ENCODE measurements at regions not wholly inside any gene's neighbourhood (a gene's known extent, or its start where the extent isn't known, plus 50 kb on each side); places are given as distances from the start of the nearest gene placed in this dataset.

DNA sequence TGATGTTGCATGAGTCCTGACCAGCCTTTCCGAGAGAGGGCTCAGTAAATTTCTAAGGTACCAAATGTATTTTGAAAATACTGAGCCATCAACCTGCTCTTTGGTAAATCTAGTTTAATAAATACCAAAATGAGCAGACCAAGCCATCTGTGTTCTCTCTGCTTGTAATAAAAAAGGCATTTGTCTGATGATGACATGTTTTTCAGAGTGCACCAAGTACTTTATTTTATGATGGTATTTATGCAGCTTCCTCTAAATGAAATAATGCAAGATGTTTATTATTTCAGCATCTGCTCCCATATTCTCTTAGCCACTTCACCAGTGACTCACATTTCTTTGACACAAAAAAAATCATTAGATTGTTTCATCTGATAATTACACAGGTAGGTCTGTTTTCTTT is 700.5 kb downstream of the TRIML1 start:
- DNase-seq (ENCODE audit: low spot score): no peak

GRCh38 chr4:188841523-188841922 is 702.3 kb downstream of the TRIML1 start:
- no peak for DNase-seq (ENCODE audit: low spot score)

- no peak for DNase-seq (ENCODE audit: low spot score)
Measured at GRCh38 chr4:188854436-188854835, 715.2 kb downstream of the TRIML1 start.

DNA sequence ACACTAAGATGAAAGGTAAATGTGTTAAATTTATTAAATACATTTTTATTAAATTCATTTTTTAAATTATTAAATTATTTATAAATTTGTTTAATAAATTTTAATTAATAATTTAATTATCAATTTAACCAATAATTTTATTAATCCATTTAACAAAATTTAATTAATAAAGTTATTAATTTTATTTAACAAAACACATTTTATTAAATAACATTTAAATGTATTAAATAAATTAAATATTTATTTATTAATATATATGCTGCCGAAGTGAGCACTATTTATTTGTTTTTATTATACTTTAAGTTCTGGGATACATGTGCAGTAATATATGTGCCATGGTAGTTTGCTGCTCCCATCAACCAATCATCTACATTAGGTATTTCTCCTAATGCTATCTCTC is 719.5 kb downstream of the TRIML1 start:
- no peak for DNase-seq (ENCODE audit: low spot score)

DNA sequence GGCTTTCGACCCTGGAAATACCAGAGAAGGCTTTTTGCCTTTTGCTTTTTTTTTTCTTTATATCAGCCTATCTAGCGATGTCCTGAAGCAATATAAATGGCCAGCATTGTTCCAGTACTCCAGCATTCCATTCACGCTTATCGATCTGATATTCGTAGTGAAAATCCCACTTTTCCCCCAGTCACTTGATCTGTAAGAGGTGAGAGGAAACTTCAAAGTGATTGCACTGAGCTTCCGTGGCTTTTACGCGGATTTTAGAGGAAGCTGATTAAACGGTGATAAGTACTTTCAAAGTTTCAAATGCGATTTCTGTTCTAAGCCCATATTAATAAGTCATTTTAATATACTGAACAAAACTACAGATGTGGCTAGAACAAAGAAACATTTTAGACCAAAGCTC is 725.5 kb downstream of the TRIML1 start:
- no peak for DNase-seq (ENCODE audit: low spot score)

DNA sequence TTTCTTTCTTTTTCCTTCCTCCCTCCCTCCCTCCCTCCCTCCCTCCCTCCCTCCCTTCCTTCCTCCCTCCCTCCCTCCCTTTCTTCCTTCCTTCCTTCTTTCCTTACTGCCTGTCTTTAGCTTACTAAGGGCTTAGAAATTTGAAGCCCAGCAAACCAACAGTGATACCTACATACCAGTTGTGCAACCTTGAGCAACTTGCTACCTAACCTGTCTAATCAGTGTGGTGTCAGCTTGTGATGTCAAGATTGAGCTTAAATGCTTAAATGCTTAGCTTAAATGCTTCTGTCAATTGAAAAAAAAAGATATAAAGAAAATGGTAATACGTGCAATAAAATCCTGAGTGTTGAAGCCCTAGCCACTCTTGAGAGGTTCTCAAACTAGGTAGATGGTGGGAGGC is 728.6 kb downstream of the TRIML1 start:
- no peak for DNase-seq (ENCODE audit: low spot score)

DNA sequence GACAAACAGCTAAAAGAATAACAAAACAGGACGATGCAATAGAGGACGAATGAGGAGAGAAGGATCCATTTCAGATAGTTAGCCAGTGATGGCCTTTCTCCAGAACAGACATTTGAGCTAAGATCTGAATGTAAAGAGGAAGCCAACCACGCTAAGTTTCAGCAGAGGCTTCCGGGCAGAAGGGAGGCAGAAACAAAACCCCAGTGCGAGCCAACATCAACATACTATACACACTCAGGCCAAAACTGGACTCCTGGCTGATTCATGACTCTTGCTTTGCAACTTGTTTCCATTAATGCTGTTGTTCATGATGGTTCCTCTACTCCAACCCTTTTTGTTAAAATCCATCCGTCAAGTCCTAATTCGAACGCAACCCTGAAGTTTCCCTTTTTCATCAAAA is 730.3 kb downstream of the TRIML1 start:
- no peak for DNase-seq (ENCODE audit: low spot score)

GRCh38 chr4:188872809-188873208 is 733.6 kb downstream of the TRIML1 start:
- DNase-seq (ENCODE audit: low spot score): no peak

DNA sequence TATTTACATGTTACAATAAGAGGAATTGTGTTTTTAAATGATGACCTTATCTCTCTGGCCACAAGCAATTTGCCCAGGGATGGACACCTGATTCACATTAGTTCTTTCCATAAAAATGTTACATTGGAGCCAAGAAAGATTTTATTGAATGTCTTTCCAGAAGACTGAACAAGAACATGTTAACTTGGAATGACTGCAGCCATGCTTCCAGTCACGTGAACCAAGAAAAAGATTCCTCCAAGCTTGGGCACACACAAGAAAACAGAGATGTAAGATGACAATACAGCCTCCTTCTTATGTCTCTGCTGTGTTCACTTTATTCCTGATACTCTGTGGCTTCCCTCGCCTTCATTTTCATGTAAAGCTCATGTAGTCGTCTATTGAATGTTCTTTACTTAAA is 737.6 kb downstream of the TRIML1 start:
- no peak for DNase-seq (ENCODE audit: low spot score)

- DNase-seq (ENCODE audit: low spot score): no peak
Measured at GRCh38 chr4:188879598-188879997, 740.4 kb downstream of the TRIML1 start.

DNA sequence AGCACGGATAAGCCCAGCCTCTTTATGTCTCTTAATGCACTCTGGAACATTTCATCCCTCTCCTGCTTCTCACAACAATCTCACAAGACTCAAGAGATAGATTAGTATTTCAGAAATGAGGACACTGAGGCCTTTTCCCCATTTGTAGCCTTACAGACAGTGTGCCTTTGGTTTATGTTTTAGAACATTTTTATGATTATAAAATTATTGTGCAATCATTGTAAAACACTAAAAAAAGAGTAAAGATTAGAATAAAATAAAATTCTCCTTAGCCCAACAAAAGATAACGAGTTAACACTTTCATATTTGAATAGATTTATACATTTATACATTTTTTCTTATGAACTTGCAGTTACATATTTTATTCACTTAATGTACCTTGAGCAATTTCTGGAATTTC is 748.7 kb downstream of the TRIML1 start:
- DNase-seq (ENCODE audit: low spot score): no peak

GRCh38 chr4:188892837-188893236 is 753.6 kb downstream of the TRIML1 start:
- DNase-seq (ENCODE audit: low spot score): no peak

DNA sequence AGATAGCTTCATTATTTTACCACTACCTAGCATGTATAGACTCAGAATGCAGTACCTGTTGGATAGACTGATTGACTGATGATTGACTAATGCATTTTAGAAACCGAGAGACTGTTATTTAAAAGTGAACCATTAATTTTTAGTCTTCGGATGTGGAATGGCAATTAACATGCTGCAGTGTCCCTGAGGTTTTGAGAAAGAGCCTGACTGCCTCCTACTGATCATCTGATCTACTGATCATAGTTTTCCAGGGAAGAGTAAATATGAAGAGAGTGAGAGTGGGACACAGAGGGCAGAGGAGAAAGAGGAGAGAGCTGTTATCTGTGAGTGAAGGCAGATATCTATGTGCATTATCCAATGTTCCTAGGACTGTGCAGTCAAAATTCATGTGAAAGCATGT is 764.7 kb downstream of the TRIML1 start:
- no peak for DNase-seq (ENCODE audit: low spot score)

DNA sequence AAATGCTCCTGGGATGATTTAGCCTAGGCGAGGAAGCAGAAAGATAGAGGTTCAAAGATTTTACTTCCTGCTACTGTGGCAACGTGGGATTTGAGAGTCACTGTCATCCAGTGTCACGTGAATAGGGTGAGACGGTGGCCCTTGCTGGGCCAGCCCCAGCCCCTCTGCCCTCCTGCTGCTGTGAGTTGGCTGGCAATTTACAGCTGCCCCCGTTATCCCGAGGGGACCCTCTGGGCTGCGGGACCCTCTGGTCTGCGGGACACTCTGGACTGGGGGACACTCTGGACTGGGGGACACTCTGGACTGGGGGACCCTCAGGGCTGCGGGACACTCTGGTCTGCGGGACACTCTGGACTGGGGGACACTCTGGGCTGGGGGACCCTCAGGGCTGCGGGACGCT is 765.4 kb downstream of the TRIML1 start:
- DNase-seq (ENCODE audit: low spot score): no peak

- DNase-seq (ENCODE audit: low spot score): no peak
Measured at GRCh38 chr4:188905248-188905647, 766.0 kb downstream of the TRIML1 start.

- DNase-seq (ENCODE audit: low spot score): no peak
Measured at GRCh38 chr4:188911199-188911598, 772.0 kb downstream of the TRIML1 start.

DNA sequence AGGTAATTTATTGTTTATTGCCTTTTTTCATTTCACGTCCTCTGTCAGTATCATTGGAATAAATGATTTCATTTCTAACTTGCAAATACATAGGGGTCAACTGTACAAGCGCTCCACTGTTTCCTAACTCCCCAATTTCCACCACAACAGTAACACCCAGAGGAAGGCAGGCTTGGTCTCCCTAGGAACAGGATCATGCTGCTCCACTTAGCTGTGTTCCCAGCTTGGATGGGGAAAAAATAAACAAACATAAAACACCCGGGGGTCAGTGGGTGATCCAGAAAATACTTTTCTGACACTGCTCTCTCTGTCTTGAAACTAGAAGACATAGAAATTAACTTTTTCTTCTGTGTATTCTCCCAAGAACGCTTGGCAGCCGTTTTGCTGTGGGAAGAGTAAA is 772.5 kb downstream of the TRIML1 start:
- DNase-seq (ENCODE audit: low spot score): no peak

GRCh38 chr4:188915175-188915574 is 775.9 kb downstream of the TRIML1 start:
- no peak for DNase-seq (ENCODE audit: low spot score)

DNA sequence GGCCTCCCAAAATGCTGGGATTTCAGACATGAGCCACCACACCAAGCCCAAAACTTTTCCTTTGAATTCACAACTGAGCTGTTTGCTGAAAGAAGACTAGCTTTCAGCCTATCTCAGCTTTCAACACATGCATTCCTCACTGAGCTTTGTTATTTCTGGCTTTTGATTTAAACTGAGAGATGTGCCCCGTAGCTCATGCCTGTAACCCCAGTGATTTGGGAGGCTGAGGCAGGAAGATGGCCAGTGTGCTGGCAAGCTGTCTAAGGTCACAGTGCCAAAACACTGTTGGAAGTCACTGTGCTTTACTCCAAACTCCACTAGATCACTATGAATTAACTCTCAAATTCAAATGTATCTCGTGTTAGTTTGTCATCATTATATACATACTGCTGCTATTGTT is 779.5 kb downstream of the TRIML1 start:
- no peak for DNase-seq (ENCODE audit: low spot score)

- DNase-seq (ENCODE audit: low spot score): peak; percentile 3
Measured at GRCh38 chr4:188930822-188931221, 791.6 kb downstream of the TRIML1 start.

DNA sequence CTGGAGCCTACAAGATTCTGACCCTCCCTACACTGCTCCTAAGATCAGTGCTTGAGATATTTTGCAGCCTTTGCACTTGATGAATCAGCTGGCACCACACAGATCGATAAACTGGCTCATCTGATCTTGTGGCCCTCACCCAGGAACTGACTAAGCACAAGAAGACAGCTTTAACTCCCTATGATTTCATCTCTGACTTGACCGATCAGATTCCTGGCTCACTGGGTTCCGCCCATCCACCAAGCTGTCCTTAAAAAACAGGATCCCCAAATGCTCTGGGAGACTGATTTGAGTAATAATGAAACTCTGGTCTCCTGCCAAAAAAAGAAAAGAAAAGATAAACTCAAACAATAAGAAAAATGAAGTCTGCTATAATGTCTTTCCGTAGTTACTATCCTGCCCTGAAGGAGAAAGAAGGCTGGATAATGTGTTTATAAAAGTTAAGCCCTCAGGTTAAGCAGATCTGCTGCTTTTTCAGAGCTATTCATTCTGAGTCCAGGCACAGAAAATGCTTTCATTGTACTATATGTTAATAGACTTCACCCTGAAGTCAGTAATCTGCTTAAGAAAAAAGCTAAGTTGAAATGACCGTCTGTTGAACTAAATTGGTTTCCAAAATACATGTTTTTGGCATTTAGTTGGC is 795.2 kb downstream of the TRIML1 start:
- no peak for DNase-seq (ENCODE audit: low spot score)

GRCh38 chr4:188941524-188942119 is 802.4 kb downstream of the TRIML1 start:
- DNase-seq (ENCODE audit: low spot score): no peak

GRCh38 chr4:188942606-188943005 is 803.4 kb downstream of the TRIML1 start:
- DNase-seq (ENCODE audit: low spot score): no peak

DNA sequence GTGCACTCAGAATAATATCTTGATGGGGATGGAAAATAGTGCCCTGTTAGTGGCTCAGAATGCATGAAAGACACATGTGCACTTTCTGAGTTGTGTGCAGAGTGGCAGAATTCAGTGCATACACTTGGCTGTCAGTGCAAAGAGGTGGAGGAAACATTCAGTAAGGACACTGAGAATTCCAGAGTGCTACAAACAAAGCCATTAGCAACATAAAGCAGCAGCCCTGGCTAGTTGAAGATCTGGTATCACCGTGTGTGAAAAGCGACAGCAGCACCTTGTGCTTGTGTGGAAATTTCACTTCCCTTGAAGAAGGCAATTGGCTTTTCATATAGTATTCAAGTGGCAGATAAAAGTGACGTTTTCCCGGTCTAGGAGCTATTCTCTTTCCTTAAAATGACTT is 810.4 kb downstream of the TRIML1 start:
- no peak for DNase-seq (ENCODE audit: low spot score)
